Activated CD4-positive, alpha-beta T cell treated with anti-CD3 and anti-CD28 coated beads for 36 hours (primary cell): ENCODE measurements at regions not wholly inside any gene's neighbourhood (a gene's known extent, or its start where the extent isn't known, plus 50 kb on each side); places are given as distances from the start of the nearest gene placed in this dataset.

Experiments
- ATAC-seq: fragments of 200-7000 bp; cut with Tn5 transposase; one replicate; pipeline ENCODE4 v1.10.0; 2021; ENCODE audit warnings: mild to moderate bottlenecking, moderate library complexity
- CTCF ChIA-PET: fragments of 350-600 bp; sonication (Branson Sonifier 250); formaldehyde crosslinking; loops from one replicate; lab custom pipeline; 2021; ENCODE audit warnings: antibody characterized with exemption; lab: Charles Lee
- POLR2A ChIA-PET: fragments of 350-600 bp; sonication (Branson Sonifier 250); formaldehyde crosslinking; loops from one replicate; lab custom pipeline; 2021; ENCODE audit warnings: antibody characterized with exemption, inconsistent platforms; lab: Charles Lee
- DNase-seq: peaks from one replicate; pipeline ENCODE4 v3.0.0-alpha.2; 2020
- H3K27ac Mint-ChIP-seq: one replicate; pipeline ENCODE4 v1.8.0; 2021; ENCODE audit warnings: mixed read lengths
- H3K27me3 Mint-ChIP-seq: one replicate; pipeline ENCODE4 v1.8.0; 2021; ENCODE audit warnings: mixed read lengths
- H3K36me3 Mint-ChIP-seq: one replicate; pipeline ENCODE4 v1.8.0; 2021; ENCODE audit warnings: low read depth, mixed read lengths
- H3K4me1 Mint-ChIP-seq: one replicate; pipeline ENCODE4 v1.8.0; 2021; ENCODE audit warnings: mixed read lengths
- H3K4me3 Mint-ChIP-seq: one replicate; pipeline ENCODE4 v1.8.0; 2021; ENCODE audit warnings: mild to moderate bottlenecking, moderate library complexity, mixed read lengths
- H3K9me3 Mint-ChIP-seq: one replicate; pipeline ENCODE4 v1.8.0; 2021; ENCODE audit warnings: low read depth, mixed read lengths
- intact Hi-C, 2 experiments: fragments of 100-400 bp; cut with DNase I in 1 of 2; cut with micrococcal nuclease in 1 of 2; formaldehyde crosslinking; loops; one replicate each; pipeline versions ENCODE4 v1.14.2 to v1.15.1; 2022 to 2024; cut with DNase I, micrococcal nuclease

DNA sequence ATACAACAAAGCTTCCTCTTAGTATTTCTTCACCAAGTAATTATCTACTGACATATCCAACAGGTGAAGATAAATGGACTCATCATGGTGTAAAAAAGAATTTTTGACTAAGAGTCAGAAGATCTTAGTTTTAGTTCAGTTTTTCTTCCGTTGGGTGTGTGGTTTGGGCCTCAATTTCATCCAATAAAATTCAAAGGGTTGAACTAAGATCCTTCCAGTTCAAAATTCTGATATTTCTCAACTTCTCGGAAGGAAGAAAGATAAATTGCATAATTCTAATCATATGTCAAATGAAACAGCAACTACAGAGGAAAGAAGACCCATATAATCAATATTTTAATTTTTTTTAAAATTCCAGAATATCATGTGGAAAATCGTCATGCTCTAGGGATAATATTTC lies 192.7 kb downstream of the SPRY1 start:
- DNase-seq = no peak
- no peaks in the 10 kb centered on the region for H3K9me3 Mint-ChIP-seq
- no peak for ATAC-seq
- no peaks in the 10 kb centered on the region for H3K36me3 Mint-ChIP-seq
- intact Hi-C loops = no loop called here
- no peaks in the 10 kb centered on the region for H3K27me3 Mint-ChIP-seq
- H3K27ac Mint-ChIP-seq = no peak overlapping the region
- H3K4me1 Mint-ChIP-seq = no peaks in the 10 kb centered on the region
- POLR2A ChIA-PET = interaction anchor here (0.6 kb wide), 1 partner anchor 406 kb away, joined by 3 read pairs; no protein-coding TSS in a partner anchor
- H3K4me3 Mint-ChIP-seq = no peak overlapping the region
- CTCF ChIA-PET = interaction anchor here (1.1 kb wide), 1 partner anchor 18 kb away, joined by 3 read pairs; no protein-coding TSS in a partner anchor

DNA sequence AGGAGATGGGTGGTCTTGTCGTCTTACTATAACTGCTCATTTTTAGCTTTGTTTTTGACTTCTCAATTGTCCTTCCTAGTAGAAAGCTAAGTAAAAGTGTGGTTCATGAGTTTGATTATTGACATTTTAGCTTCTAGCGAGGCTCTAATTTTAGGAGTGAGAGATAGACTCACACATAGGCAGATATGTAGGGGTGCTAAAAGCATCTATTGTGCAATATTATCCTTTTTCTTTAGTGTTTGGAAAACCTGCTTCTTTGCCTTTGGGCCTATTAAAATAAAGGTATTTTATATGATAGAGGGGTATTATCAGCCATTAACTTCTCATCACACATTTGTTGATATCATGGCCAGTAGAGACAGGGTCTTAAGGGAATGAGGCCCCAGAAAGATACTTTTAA lies 195.3 kb downstream of the SPRY1 start:
- no peaks in the 10 kb centered on the region for H3K36me3 Mint-ChIP-seq
- DNase-seq (no peak), ATAC-seq (no peak)
- no peak overlapping the region for H3K27ac Mint-ChIP-seq
- intact Hi-C loops = no loop called here
- no peaks in the 10 kb centered on the region for H3K4me1 Mint-ChIP-seq
- no peak overlapping the region for H3K4me3 Mint-ChIP-seq
- no peaks in the 10 kb centered on the region for H3K9me3 Mint-ChIP-seq
- CTCF ChIA-PET = interaction anchor here (0.7 kb wide), 1 partner anchor 203 kb away, joined by 3 read pairs; no protein-coding TSS in a partner anchor
- H3K27me3 Mint-ChIP-seq = no peaks in the 10 kb centered on the region
- POLR2A ChIA-PET = no interaction called here

DNA sequence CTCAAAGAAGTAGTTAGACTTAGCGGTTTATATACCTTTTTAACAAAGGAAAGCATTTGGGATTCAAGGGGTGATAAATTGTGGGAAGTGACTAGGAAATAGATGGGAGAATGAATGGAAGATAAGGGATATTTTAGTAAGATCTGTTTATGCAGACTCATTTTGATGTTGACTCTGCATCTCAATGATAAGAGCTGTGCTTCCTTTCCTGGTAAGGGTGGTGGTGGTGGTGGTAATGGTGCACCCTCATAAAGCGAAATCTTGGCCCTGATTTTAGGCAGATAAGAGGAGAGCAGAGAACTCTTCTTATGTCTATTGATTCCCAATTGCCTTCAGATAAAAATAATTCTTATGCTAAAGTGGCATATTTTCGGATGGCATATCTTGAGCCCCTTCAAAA lies 197.1 kb downstream of the SPRY1 start:
- DNase-seq = no peak
- peaks cover under 1% of the 10 kb centered on the region for H3K4me1 Mint-ChIP-seq
- no peaks in the 10 kb centered on the region for H3K27me3 Mint-ChIP-seq
- intact Hi-C loops = no loop called here
- no peak for ATAC-seq
- H3K9me3 Mint-ChIP-seq = no peaks in the 10 kb centered on the region
- no peak overlapping the region for H3K4me3 Mint-ChIP-seq
- CTCF ChIA-PET = no interaction called here
- H3K27ac Mint-ChIP-seq = no peak overlapping the region
- no peaks in the 10 kb centered on the region for H3K36me3 Mint-ChIP-seq
- POLR2A ChIA-PET = no interaction called here

DNA sequence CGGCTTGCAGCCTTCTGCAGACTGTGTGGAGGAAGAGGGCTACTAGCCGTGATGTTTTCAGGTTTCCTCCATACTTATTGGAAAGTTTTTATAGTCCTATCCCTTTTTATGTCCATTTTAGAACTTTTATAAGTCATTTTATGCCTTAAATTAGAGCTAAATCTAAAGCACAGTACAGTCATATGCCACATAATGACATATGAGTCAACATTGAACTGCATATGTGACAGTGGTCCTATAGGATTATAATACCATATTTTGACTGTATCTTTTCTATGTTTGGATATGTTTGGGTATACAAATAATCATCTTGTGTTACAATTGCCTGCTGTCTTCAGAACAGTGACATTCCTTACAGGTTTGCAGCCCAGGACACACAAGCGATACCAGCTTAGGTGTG lies 200.2 kb downstream of the SPRY1 start:
- POLR2A ChIA-PET = interaction anchor here (0.5 kb wide), 1 partner anchor 176 kb away, joined by 3 read pairs; no protein-coding TSS in a partner anchor
- CTCF ChIA-PET = no interaction called here
- no peak overlapping the region for H3K27ac Mint-ChIP-seq

DNA sequence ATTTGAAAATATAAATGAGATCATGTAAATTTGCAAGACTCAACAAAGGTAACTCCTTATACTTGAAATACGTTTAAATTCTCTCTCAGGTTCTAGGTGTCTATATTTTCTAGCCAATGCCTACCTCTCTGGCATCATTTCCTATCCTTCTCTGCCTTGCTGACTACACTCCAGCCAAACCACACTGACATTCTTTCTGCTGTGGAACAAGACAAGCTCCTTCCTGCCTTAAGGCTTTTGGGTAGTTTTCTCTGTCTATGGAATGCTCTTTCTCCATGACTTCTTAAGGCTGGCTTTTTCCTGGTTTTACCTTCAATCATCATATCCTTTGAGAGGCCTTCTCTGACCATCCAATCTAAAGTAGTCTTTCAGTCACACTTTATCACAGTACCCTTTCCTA lies 201.0 kb downstream of the SPRY1 start:
- H3K4me3 Mint-ChIP-seq = no peak overlapping the region
- H3K9me3 Mint-ChIP-seq = no peaks in the 10 kb centered on the region
- no peaks in the 10 kb centered on the region for H3K27me3 Mint-ChIP-seq
- ATAC-seq = no peak
- DNase-seq = no peak
- peaks cover 2% of the 10 kb centered on the region for H3K36me3 Mint-ChIP-seq
- no peak overlapping the region for H3K27ac Mint-ChIP-seq
- intact Hi-C loops = no loop called here
- ChIA-PET CTCF (no interaction called here), POLR2A (no interaction called here)
- peaks cover 36% of the 10 kb centered on the region for H3K4me1 Mint-ChIP-seq

More for the DNA sequence above, 200.2 kb downstream of the SPRY1 start:
- H3K4me1 Mint-ChIP-seq = peaks cover 28% of the 10 kb centered on the region
- no peaks in the 10 kb centered on the region for H3K27me3 Mint-ChIP-seq
- intact Hi-C loops = no loop called here
- H3K4me3 Mint-ChIP-seq = no peak overlapping the region
- H3K9me3 Mint-ChIP-seq = no peaks in the 10 kb centered on the region
- ATAC-seq (peak; percentile 41), DNase-seq (no peak)
- peaks cover 2% of the 10 kb centered on the region for H3K36me3 Mint-ChIP-seq

DNA sequence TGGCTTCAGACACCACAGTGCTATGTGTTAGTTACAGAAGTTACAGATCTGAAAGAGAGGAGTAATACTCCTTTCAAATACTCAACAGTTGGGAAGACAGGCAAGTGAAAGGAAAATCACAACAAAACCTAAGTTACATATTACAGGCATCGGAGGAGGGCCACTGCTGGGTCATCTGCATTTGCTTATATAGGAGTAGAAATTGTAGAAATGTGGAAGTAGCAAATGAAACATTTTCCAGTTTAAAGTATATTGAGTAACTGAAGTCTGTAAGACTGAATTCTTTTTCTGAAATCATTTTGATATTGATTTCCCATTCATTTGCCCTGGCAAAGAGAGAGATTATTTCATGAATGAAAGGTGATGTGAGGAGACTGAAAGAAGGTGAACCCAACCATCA lies 201.7 kb downstream of the SPRY1 start:
- Mint-ChIP-seq H3K27ac (no peak overlapping the region), H3K4me1 (peaks cover 40% of the 10 kb centered on the region), H3K36me3 (peaks cover 2% of the 10 kb centered on the region), H3K9me3 (no peaks in the 10 kb centered on the region), H3K27me3 (no peaks in the 10 kb centered on the region), H3K4me3 (no peak overlapping the region)
- DNase-seq (no peak), ATAC-seq (no peak)
- intact Hi-C loops = no loop called here
- CTCF ChIA-PET = interaction anchor here (1.0 kb wide), 1 partner anchor 34 kb away, joined by 6 read pairs; no protein-coding TSS in a partner anchor
- POLR2A ChIA-PET = no interaction called here

DNA sequence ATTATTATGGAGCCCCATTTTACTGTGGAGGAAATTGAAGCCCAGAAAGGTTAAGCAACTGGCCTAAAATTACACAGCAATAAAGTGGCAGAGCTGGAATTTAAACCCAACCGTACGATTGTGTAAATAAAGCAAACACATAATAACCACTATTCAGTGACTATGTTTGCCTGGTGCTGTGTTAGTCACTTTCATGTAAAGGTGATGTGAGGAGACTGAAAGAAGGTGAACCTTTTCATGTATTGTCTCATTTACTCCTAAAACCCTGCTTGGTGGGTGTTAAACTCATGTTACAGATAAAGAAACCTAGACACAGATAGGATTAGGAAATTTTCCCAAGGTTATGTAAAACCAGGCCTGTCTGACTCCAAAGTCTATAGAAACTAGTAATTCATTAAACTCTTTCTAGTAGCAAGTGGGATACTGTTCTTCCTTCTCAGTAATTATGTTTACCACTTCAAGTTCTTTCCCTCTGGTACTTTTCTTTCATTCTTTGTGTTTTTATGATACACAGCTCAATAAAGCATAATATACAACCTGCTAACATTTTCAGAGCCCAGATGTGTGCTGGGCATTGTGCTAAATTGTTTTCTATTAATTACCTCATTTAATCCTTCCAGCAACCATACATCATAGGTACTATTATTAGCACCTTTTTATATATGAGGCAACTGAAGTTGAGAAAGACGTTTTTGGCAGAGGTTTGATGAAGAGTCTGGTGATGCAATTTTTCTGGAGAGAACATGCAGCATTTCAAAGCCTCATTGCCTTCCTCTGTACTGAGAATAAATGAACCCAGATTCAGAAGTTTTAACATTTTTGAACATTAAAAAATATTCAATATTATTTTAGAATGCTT lies 202.7 kb downstream of the SPRY1 start:
- intact Hi-C loops = no loop called here
- Mint-ChIP-seq H3K9me3 (no peaks in the 10 kb centered on the region), H3K27ac (no peak overlapping the region), H3K4me3 (no peak overlapping the region), H3K36me3 (peaks cover 2% of the 10 kb centered on the region), H3K27me3 (no peaks in the 10 kb centered on the region), H3K4me1 (peaks cover 41% of the 10 kb centered on the region)
- DNase-seq = no peak
- ATAC-seq = no peak
- ChIA-PET POLR2A (no interaction called here), CTCF (interaction anchor here (1.0 to 1.5 kb wide), 2 partner anchors 35 to 48 kb away, joined by 3 to 6 read pairs; no protein-coding TSS in a partner anchor)

DNA sequence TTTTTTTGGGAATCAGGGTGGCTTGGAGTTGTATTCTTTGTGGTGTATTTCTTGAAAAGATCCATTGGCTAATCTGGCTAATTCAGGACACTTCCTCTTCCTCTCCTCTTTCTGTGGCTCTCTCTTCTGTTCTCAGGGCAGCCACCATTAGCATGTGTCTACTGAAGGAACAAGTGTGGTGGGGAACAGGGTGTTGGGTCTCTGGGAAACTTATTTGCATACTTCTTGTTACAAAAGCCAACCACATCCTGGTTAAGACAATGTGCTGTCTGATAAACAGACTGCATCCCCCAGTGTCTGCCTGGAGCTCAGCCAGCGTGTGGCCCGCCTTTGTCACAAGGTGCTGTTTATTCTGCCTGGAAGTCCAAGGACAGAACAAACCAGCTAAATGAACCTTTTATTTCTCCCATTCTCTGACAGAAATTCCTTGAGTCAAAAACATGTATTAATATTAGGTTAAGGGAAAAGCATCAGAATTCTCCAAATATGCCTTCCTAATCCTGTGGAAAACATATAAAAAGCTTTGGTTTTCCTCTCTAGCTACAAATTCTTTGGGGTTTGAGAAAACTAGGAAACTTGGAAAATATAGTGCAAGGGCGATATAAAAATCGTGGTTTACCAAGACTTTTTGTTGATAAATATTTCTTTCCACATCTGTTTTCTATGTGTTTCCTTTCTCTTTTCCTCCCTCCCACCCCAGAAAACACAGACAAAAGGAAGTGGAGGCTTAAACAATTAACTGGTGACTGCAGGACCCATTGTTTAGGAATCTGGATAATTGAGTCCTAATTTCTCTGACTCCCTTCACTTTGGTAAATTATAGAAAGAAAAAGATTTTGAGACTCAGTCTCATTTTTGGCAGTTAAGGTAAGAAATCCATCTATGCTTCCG lies 203.6 kb downstream of the SPRY1 start:
- Mint-ChIP-seq H3K36me3 (peaks cover 2% of the 10 kb centered on the region), H3K27ac (peak overlapping the region; percentile 69), H3K9me3 (no peaks in the 10 kb centered on the region), H3K4me3 (no peak overlapping the region), H3K4me1 (peaks cover 41% of the 10 kb centered on the region), H3K27me3 (no peaks in the 10 kb centered on the region)
- intact Hi-C loops = no loop called here
- POLR2A ChIA-PET = no interaction called here
- peak; percentile 52 for DNase-seq
- CTCF ChIA-PET = interaction anchor here (1.5 kb wide), 1 partner anchor 49 kb away, joined by 3 read pairs; no protein-coding TSS in a partner anchor
- peak; percentile 79 for ATAC-seq

DNA sequence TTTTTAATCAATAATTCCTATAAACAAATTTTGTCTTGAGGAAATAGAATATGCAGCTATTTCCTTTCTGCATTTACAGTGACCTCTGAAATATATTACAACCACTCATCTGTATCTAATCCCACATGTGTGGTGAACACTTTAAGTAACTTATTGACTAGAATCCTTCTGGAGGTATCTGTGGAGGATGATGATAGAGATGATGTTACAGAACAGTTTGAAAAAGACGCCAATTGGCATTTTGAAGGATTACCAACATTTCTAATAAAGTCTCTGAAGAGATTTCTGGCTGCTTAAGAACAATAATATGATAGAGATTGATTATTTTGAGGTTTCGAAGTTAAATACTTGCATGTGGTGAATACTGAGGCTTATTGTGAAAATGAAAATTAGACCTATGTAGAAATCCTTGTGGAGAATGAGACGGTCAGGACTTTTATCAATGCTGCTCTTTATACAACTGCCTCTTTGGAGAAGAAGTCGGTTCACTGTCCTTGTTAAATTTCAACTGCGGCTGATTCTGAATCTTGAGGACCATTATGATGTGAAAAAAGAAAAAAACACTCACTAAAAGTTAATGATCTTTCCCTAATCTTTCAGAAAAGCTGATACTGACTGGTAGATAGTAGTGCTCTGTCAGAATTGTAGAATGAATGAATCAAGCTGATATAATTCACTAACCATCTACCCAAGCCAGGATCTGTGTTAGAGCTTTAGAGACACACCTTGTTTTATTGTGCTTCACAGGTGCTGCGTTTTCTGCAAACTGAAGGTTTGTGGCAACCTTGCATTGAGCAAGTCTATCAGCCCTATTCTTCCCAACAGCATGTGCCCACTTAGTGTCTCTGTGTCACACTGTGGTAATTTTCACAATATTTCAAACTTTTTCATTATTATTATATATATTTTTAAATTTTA lies 204.7 kb downstream of the SPRY1 start:
- ATAC-seq (no peak), DNase-seq (no peak)
- Mint-ChIP-seq H3K27me3 (no peaks in the 10 kb centered on the region), H3K4me1 (peaks cover 41% of the 10 kb centered on the region), H3K27ac (no peak overlapping the region), H3K9me3 (no peaks in the 10 kb centered on the region), H3K4me3 (no peak overlapping the region), H3K36me3 (peaks cover 2% of the 10 kb centered on the region)
- ChIA-PET POLR2A (no interaction called here), CTCF (no interaction called here)
- intact Hi-C loops = no loop called here

DNA sequence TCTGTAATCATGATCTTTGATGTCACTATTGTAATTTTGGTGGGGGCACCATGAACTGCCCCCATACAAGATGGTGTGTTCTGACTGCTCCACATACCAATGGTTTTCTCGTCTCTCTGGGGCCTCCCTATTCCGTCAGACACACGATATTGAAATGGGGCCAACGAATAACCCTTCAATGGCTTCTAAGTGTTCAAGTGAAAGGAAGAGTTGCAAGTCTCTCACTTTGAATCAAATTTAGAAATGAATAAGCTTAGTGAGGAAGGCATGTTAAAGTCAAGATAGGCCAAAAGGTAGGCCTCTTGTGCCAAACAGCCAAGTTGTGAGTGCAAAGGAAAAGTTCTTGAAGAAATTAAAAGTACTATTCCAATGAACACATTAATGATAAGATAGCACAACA lies 205.4 kb downstream of the SPRY1 start:
- H3K27me3 Mint-ChIP-seq = no peaks in the 10 kb centered on the region
- H3K27ac Mint-ChIP-seq = no peak overlapping the region
- ChIA-PET POLR2A (no interaction called here), CTCF (no interaction called here)
- H3K4me3 Mint-ChIP-seq = no peak overlapping the region
- intact Hi-C loops = no loop called here
- H3K36me3 Mint-ChIP-seq = peaks cover 2% of the 10 kb centered on the region
- H3K4me1 Mint-ChIP-seq = peaks cover 43% of the 10 kb centered on the region
- no peak for DNase-seq
- H3K9me3 Mint-ChIP-seq = no peaks in the 10 kb centered on the region
- peak; percentile 21 for ATAC-seq

DNA sequence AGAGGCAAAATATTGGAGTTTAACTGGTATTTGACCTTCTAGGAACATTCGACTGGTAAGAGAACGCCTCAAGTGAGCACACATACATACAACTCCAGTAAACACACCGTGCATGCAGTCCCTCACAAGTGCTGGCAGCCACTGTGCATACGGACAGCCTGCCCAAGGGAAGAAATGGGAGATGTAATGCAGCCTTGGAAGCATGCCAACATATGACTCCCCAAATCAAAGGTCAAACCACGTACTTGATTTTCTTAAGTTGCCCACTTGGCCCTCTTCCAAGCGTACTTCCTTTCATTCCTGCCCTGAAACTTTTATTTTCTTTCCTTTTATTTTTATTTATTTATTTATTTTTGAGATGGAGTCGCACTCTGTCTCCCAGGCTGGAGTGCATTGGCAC lies 206.6 kb downstream of the SPRY1 start:
- ChIA-PET POLR2A (no interaction called here), CTCF (interaction anchor here (0.6 kb wide), 1 partner anchor 8 kb away, joined by 3 read pairs; no protein-coding TSS in a partner anchor)
- peaks cover 48% of the 10 kb centered on the region for H3K4me1 Mint-ChIP-seq
- no peaks in the 10 kb centered on the region for H3K9me3 Mint-ChIP-seq
- no peaks in the 10 kb centered on the region for H3K27me3 Mint-ChIP-seq
- DNase-seq (no peak), ATAC-seq (no peak)
- intact Hi-C loops = no loop called here
- peaks cover 2% of the 10 kb centered on the region for H3K36me3 Mint-ChIP-seq
- no peak overlapping the region for H3K4me3 Mint-ChIP-seq
- H3K27ac Mint-ChIP-seq = no peak overlapping the region
